DMS114 treated with DMSO at 0.1 percent for 48 hours (cell line): ENCODE measurements at regions not wholly inside any gene's neighbourhood (a gene's known extent, or its start where the extent isn't known, plus 50 kb on each side); places are given as distances from the start of the nearest gene placed in this dataset.
"Not testable (repeated sequence)": the region's sequence is repeated elsewhere in the genome, so short reads cannot be mapped to it uniquely, and the experiment has no call there.

Experiments used
- DNase-seq: peaks from one replicate; lab custom pipeline; 2025; ENCODE audit not compliant: unreplicated experiment; lab: John Stamatoyannopoulos, UW

DNA sequence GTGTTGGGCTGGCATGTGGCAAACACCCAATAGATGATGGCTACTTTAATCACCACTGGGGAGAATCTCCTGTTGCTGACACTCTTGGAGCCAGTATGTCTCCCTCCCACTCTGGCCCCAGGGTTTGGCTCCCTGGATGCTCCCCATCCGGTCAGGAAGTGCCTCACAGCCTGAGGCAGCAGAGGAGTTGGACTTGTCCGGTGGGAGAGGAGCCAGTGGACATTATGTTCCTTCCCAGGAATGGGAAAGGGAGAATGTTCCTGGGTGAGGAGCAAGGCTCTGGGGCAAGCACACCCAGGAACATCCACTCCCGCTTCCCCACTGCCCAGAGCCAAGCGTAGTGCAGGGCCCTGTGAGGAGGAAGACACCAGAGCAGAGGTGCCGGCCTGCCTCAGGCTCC, 84.6 kb upstream of the NAV2 start:
- DNase-seq: no peak

DNA sequence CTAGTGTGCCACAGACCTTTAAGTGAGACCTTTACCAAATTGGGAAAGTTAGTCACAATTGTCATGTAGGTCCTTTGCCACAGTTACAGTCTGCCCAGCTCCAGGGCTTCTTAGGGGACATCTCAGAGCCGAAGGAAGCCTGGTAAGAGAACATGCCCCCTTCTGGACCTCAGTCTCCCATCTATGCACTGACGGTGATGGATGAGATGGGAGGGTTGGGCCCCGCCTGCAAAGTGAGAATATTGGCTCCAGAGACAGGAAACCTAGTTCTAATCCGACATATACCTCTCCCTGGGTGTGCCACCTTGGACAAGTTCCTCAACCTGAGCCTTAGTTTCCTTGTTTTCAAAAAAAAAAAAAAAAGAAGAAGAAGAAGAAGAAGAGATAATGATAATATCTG, 85.1 kb upstream of the NAV2 start:
- DNase-seq: no peak

- DNase-seq: no peak
These were observed 87.2 kb upstream of the NAV2 start for GRCh38 chr11:19625438-19625837.

- DNase-seq: no peak
These were observed 94.7 kb upstream of the NAV2 start for GRCh38 chr11:19617696-19618523.

DNA sequence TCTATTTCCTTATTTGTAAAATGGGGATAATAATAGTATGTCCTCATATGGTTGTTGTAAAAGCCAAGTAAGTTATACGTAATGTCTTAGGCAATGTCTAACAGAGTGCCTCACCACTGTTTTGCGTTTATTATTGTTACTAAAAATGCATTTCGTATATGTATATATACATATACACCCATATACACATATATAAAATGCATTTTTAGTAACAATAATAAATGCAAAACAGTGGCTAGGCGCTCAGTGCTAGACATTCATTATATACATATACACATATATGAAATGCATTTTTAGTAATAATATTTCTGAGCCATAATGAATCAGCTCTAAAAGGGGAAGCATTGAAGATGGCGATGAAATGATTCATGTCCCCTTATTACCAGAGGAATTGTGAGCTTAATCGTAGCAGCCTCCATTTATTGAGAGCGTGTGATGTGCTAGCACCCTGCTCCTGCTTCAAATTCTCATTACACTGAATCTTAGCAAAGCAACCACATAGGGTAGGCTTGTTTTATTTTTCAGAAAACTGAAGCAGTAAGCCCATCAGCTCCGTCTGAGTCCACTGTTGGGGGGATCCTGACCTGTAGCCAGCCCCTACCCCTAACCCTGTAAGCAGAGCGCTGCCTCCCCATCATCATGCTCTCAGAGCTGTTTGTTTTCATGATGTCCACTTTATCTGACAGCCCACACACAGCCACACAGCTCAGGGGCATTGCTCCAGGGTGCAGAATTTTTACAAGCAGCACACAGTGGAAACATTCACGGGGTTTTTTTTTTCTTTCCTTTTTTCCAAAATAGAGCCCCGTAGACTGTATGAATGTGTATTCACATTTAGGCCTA, 97.1 kb upstream of the NAV2 start:
- DNase-seq: no peak

GRCh38 chr11:19614370-19614940, 98.2 kb upstream of the NAV2 start:
- DNase-seq: no peak

GRCh38 chr11:19612025-19612424, 100.6 kb upstream of the NAV2 start:
- DNase-seq: not testable (repeated sequence)

DNA sequence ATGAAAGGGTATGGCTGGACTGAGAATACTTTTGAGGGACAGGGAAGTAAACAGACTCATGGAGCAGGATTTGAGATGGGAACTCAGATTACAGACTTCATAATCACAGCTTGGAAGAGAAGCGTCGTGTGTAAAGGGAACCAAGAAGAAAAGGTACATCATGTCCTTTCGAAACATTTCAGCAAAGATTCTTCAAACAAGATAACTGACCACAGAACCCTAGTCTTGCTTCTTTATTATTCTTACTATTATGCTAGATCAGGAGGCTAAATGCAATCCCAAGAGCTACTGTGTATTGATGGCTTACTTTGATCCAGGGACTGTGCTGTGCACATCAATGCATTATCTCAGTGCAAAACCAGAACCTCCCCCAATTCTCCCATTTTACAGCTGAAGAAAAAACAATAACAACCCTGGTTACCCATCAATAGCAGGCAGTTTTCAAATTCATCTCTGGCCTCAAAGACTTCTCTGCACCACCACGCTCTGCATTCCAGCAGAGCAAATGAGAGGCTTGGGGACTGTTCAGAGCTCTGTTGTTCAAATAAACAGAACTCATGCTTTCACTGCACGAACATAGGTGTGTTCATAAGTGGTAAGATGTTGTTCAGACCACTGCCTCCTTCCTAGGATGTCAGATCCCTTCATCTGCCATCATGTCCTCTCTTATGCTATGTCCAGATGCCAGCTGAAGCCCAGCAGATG, 104.8 kb upstream of the NAV2 start:
- no peak for DNase-seq

DNA sequence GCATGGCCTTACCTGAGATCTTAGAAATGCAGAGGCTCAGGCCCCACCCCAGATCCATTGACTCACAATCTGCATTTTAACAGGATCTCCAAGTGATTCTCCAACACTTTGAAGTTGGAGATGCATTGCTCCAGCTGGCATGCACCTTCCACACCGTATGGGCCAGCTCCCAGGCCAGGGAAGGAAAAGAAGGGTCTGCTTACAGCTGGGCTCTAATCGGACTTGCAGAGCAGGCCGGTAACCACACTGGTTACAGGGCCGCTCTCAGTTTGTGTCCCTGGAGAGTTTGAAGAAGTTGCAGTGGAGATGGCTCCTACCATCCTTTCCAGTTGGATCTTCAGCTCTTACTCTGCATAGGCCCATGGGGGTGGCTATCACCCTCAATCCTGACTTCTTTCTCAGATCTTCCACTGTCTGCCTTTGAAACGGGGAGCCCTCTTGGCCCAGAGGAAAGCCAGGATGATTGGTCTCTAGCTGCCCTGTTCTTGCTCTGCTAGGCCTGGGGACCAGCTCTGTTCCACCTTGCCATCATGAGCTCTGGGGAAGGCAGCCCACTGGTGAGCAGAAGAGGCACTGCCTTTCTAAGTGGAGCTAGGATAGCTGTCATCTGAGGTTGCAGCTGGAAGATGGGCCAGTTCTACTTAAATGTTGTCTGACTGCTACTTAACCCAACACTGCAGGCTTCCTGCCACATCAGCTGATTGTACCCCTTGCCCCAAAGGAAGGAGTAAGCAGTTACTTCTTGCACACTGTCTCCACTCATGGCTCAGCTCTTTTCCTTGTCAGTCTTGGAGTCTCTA, 105.6 kb upstream of the NAV2 start:
- DNase-seq: no peak

DNA sequence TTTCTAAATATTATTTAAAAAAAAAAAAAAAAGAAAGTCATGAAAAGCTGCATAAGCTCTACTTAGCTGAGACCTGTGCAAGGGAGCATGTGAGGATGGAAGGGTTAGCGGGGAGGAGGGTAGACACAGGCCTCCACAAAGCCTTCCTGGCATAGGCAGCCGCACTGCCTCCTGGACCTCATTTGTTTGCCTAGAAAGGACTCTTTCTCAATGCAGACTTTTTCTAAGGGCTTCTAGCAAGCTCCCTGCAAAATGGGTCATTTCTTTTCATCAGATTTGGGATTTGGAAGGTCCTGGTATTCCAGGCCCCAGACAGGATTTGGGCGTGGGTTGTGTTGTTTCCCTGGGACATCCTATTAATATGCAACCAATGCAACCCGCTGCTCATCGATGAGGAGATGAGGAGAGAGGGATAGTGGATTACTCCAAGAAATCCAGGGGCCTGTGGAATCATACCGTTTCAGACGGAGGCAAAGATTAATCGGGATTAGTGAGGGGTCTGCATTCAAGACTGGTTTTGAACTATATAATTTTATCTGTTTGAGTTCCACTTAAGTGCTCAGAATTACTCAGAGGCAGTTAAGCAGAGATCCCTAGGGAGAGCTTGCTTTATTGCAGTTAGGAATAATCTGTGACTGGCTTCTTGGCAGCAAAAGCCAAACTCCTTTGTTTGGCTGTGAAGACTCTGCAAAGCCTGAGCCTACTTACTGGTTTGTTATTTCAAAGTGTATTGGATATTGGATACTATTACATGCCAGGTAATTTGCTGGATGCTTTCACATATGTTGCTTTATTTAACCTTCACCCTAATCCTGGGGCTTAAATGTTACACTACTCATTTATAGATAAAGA, 106.9 kb upstream of the NAV2 start:
- DNase-seq: no peak

GRCh38 chr11:19604679-19605375, 107.8 kb upstream of the NAV2 start:
- no peak for DNase-seq

DNA sequence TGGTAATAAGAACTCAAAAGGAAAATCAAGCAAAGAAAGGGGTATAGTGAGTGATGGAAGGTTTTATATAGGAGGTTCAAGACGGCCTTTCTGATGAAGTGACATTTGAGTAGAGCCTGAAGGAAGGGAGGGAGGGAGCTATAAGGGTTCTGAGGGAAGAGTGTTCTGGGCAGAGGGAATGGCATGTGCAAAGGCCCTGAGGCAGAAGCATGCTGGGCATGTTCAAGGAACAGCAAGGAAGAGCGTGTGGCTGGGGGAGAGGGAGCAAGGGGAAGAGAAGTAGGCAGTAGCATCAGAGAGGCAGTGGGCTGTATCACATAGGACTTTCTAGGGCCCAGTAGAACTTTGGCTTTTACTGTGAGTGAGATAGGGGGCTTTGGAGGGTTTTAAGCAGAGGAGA, 108.9 kb upstream of the NAV2 start:
- no peak for DNase-seq

- DNase-seq: no peak
These were observed 109.7 kb upstream of the NAV2 start for GRCh38 chr11:19602891-19603290.

DNA sequence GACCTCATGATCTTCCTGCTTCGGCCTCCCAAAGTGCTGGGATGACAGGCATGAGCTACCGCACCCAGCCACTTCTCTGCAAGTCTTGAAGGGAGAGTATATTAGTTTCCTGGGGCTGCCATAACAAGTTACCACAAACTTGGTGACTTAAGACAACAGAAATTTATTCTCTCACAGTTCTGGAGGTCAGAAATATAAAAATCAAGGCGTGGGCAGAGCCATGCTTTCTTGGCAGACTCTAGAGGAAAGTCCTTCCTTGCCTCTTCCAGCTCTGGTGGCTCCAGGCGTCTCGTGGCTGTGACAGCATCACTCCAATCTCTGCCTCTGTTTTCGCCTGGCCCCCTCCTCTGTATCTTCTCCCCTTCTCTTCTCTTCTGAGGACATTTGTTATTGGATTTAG, 110.2 kb upstream of the NAV2 start:
- DNase-seq: no peak

DNA sequence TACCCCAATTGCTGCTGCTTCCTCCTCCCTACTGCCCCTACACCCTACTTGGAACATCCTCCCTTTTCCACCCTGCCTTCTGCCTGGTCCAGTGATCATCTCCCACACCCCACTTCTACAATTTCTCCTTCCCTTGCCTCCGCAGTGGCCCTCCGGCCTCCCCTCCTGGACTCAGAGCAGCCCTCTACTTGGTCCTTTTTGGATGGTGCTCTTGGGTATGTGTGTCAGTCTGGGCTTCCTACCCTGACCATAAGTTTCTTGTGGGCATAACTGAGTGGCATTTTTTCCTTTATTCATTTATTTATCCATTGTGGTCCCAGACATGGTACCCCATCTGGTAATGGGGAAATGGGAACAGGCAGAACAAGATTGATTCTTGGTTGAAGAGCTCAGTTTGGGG, 111.4 kb upstream of the NAV2 start:
- no peak for DNase-seq

- DNase-seq: no peak
These were observed 113.0 kb upstream of the NAV2 start for GRCh38 chr11:19599681-19600080.

DNA sequence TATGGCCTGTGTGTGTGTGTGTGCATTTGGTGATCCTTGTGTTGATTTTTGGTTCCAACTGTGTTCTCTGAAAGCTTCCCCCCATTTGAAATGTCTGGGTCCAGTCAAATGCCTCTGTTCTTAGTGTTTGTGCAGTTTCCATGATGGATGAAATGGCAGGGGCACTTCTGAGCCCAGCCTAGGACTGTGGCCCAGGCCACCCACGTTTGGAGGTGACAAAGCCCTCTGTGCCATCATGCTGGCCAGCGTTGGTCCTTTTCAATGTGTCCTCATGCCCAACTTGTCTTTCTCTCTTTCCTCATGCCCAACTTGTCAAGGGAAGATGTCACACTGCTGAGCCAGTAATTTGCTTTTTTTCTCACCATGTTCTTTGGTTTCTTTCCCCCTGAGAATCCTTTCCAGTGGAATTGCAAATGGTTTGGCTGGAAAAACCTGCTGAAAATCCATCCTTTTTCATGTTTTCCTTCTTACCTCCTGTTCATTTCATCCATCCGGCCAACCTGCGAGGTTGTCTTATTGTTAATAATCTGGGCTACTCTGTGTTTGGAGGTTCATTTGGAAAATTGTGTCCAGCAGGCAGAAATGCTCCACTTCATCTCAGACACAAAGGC, 113.7 kb upstream of the NAV2 start:
- no peak for DNase-seq

DNA sequence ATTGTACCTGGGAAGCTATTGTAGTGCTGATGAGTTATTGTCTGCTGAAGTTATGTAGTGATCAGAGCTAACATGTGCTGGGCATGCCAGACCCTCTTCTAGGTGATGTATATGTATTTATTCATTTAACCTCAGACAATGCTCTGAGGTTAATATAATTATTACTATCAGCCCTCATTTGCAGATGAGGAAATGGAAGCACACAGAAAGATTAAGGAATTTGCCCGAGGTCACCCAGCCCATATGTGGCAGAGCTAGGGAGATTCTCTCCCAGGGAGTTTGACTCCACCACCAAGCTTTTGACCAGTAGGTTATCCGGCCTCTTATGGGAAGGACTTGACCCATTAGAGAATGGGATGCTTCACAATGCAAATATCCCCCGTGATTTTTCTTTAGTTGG, 114.2 kb upstream of the NAV2 start:
- DNase-seq: no peak

DNA sequence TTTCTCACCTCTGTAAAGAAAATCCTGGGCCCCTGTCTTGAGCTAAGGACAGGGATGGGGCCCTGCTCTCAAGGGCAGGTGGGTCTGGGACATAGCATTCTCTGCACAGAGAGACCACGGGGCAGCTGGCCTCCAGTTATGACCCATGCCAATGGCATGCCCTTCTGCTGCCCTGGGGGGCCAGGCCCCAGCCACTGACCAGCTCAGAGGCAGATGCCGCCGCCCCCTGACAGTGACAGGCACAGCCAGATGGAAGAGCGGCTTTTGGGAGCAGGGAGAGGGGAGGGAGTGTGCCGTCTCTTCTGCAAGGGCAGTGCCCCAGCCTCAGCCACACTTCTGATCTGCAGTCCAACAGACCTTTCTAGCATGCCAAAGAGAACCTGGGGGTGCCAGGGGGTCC, 114.8 kb upstream of the NAV2 start:
- no peak for DNase-seq
